MM.1S (cell line): ENCODE measurements at regions not wholly inside any gene's neighbourhood (a gene's known extent, or its start where the extent isn't known, plus 50 kb on each side); places are given as distances from the start of the nearest gene placed in this dataset.

Source experiments
- DNase-seq: peaks from one replicate; pipeline ENCODE4 v3.0.0-alpha.2; 2015
- H2AFZ ChIP-seq: fragments of 300-600 bp; sonication (generic); 2 replicates; pipeline ENCODE4 v1.6.0; 2016; ENCODE audit warnings: antibody characterized with exemption, low read length
- H3F3A ChIP-seq: fragments of 300-600 bp; sonication (generic); 2 replicates; pipeline ENCODE4 v1.6.1; 2016; ENCODE audit warnings: mild to moderate bottlenecking, antibody characterized with exemption, low read length, moderate library complexity, mixed read lengths; ENCODE audit not compliant: insufficient read depth
- H3K27ac ChIP-seq: fragments of 300-600 bp; sonication (generic); 2 replicates; pipeline ENCODE4 v1.5.1; 2016; ENCODE audit warnings: mild to moderate bottlenecking, low read length
- H3K27me3 ChIP-seq: fragments of 300-600 bp; sonication (generic); replicated peaks from 2 replicates; pipeline ENCODE4 v1.6.0; 2016; ENCODE audit warnings: low read length; ENCODE audit not compliant: insufficient read depth
- H3K36me3 ChIP-seq: fragments of 300-600 bp; sonication (generic); replicated peaks from 2 replicates; pipeline ENCODE4 v1.6.1; 2016; ENCODE audit warnings: mild to moderate bottlenecking, low read length, mixed read lengths; ENCODE audit not compliant: insufficient read depth
- H3K4me1 ChIP-seq: fragments of 300-600 bp; sonication (generic); 2 replicates; pipeline ENCODE4 v1.6.1; 2016; ENCODE audit warnings: low read length, mixed read lengths
- H3K4me2 ChIP-seq: fragments of 300-600 bp; sonication (generic); 2 replicates; pipeline ENCODE4 v1.6.0; 2016; ENCODE audit warnings: low read depth, low read length
- H3K4me3 ChIP-seq: fragments of 300-600 bp; sonication (generic); 2 replicates; pipeline ENCODE4 v1.5.1; 2016; ENCODE audit warnings: low read length, mixed read lengths
- H3K79me2 ChIP-seq: fragments of 300-600 bp; sonication (generic); 2 replicates; pipeline ENCODE4 v1.6.1; 2016; ENCODE audit warnings: mixed run types, low read length, mixed read lengths
- H3K9ac ChIP-seq: fragments of 300-600 bp; sonication (generic); 2 replicates; pipeline ENCODE4 v1.6.1; 2016; ENCODE audit warnings: low read length, mixed read lengths
- H3K9me2 ChIP-seq: fragments of 300-600 bp; sonication (generic); replicated peaks from 2 replicates; pipeline ENCODE4 v1.6.1; 2016; ENCODE audit warnings: mild to moderate bottlenecking, low read length, mixed read lengths; ENCODE audit not compliant: insufficient read depth
- H3K9me3 ChIP-seq: fragments of 300-600 bp; sonication (generic); replicated peaks from 2 replicates; pipeline ENCODE4 v1.6.1; 2016; ENCODE audit warnings: mild to moderate bottlenecking, low read length, mixed read lengths; ENCODE audit not compliant: insufficient read depth
- H4K20me1 ChIP-seq: fragments of 300-600 bp; sonication (generic); 2 replicates; pipeline ENCODE4 v1.6.1; 2016; ENCODE audit warnings: mild to moderate bottlenecking, low read length, moderate library complexity, mixed read lengths; ENCODE audit not compliant: insufficient read depth
- CTCF ChIP-seq: fragments of 300-600 bp; sonication (generic); IDR thresholded peaks from 2 replicates; pipeline ENCODE4 v1.5.1; 2016; ENCODE audit warnings: antibody characterized with exemption, low read length, mixed read lengths
- EZH2 ChIP-seq: fragments of 300-600 bp; sonication (generic); optimal IDR thresholded peaks from 2 replicates; pipeline ENCODE3; 2017; ENCODE audit warnings: low read depth, mild to moderate bottlenecking, antibody characterized with exemption, low read length, mixed read lengths
- EZH2phosphoT487 ChIP-seq: fragments of 300-600 bp; sonication (generic); IDR thresholded peaks from 2 replicates; pipeline ENCODE4 v1.6.1; 2018; ENCODE audit warnings: antibody characterized with exemption, low read length

GRCh38 chr2:150341982-150342680, 145.3 kb downstream of the RND3 start:
- TF ChIP-seq EZH2phosphoT487 (no peak), CTCF (no peak)
- H3K4me1 ChIP-seq, result no peaks in the 10 kb centered on the region
- H4K20me1 ChIP-seq, result no peaks in the 10 kb centered on the region
- H3K9ac ChIP-seq, result no peak overlapping the region
- no peak overlapping the region for H3K4me3 ChIP-seq
- no peaks in the 10 kb centered on the region; the same call in 1 of the 2 replicates for H3K27me3 ChIP-seq
- no peaks in the 10 kb centered on the region for H3K36me3 ChIP-seq
- H2AFZ ChIP-seq, result no peak overlapping the region
- no peaks in the 10 kb centered on the region for H3F3A ChIP-seq
- no peak overlapping the region for H3K27ac ChIP-seq
- H3K79me2 ChIP-seq, result no peaks in the 10 kb centered on the region
- H3K9me3 ChIP-seq, result no peaks in the 10 kb centered on the region
- no peak for DNase-seq
- no peaks in the 10 kb centered on the region for H3K9me2 ChIP-seq
- no peak overlapping the region for H3K4me2 ChIP-seq

- no peak overlapping the region for H3K4me3 ChIP-seq
- no peaks in the 10 kb centered on the region for H4K20me1 ChIP-seq
- H3K36me3 ChIP-seq, result no peaks in the 10 kb centered on the region
- H3K9me3 ChIP-seq, result no peaks in the 10 kb centered on the region
- H3K9me2 ChIP-seq, result no peaks in the 10 kb centered on the region
- H2AFZ ChIP-seq, result no peak overlapping the region
- no peak for TF ChIP-seq CTCF
- H3K79me2 ChIP-seq, result no peaks in the 10 kb centered on the region
- no peaks in the 10 kb centered on the region; the same call in 1 of the 2 replicates for H3K27me3 ChIP-seq
- H3K27ac ChIP-seq, result no peak overlapping the region
- H3K4me1 ChIP-seq, result no peaks in the 10 kb centered on the region
- H3F3A ChIP-seq, result no peaks in the 10 kb centered on the region
- no peak overlapping the region for H3K9ac ChIP-seq
- no peak overlapping the region for H3K4me2 ChIP-seq
- no peak for DNase-seq
These were observed 147.5 kb downstream of the RND3 start for GRCh38 chr2:150339951-150340350.

DNA sequence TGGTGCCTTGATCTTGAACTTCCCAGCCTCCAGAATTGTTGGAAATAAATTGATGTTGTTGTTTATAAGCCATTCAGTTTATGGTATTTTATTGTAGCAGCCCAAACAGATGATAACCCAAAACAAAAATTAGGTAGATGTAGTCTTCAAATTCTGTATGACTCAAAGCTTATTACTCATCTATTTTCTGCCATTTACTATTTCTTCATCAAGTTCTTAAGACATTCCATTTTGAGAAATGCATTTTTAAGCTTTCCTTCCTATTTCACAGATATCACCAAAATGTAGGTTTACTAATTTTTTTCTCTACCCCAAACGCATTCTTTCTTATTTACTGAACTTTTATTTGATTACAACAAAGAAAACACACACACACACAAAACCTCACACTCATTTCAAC, 148.2 kb downstream of the RND3 start:
- H3K27me3 ChIP-seq, result no peaks in the 10 kb centered on the region; the same call in 1 of the 2 replicates
- no peaks in the 10 kb centered on the region for H4K20me1 ChIP-seq
- no peak overlapping the region for H3K4me2 ChIP-seq
- DNase-seq, result no peak
- no peaks in the 10 kb centered on the region for H3K9me2 ChIP-seq
- no peak overlapping the region for H3K4me3 ChIP-seq
- H3K9me3 ChIP-seq, result no peaks in the 10 kb centered on the region
- no peaks in the 10 kb centered on the region for H3F3A ChIP-seq
- H3K79me2 ChIP-seq, result no peaks in the 10 kb centered on the region
- no peak overlapping the region for H3K9ac ChIP-seq
- no peak for TF ChIP-seq CTCF
- no peak for TF ChIP-seq EZH2
- TF ChIP-seq EZH2phosphoT487, result no peak
- H3K36me3 ChIP-seq, result no peaks in the 10 kb centered on the region
- H3K4me1 ChIP-seq, result no peaks in the 10 kb centered on the region
- no peak overlapping the region for H2AFZ ChIP-seq
- no peak overlapping the region for H3K27ac ChIP-seq
